SK-N-MC (cell line): ENCODE measurements at regions not wholly inside any gene's neighbourhood (a gene's known extent, or its start where the extent isn't known, plus 50 kb on each side); places are given as distances from the start of the nearest gene placed in this dataset.
"Not testable (repeated sequence)": the region's sequence is repeated elsewhere in the genome, so short reads cannot be mapped to it uniquely, and the experiment has no call there.

Source experiments
- DNase-seq: peaks from one replicate; pipeline ENCODE4 v3.0.0-alpha.2; 2011; ENCODE audit warnings: low read depth, low spot score
- H3K27ac ChIP-seq: fragments of 200-600 bp; sonication (generic); 2 replicates; pipeline ENCODE4 v1.5.1; 2016; ENCODE audit warnings: mixed run types
- H3K36me3 ChIP-seq: fragments of 200-600 bp; sonication (generic); 2 replicates; pipeline ENCODE4 v1.6.1; 2017; ENCODE audit warnings: antibody characterized with exemption, low read length, mixed read lengths; ENCODE audit not compliant: insufficient read depth
- H3K4me3 ChIP-seq: fragments of 200-600 bp; sonication (generic); 2 replicates; pipeline ENCODE4 v1.5.1; 2016
- H3K9ac ChIP-seq: fragments of 200-600 bp; sonication (generic); 2 replicates; pipeline ENCODE4 v1.8.0; 2017; ENCODE audit warnings: mixed run types, mixed read lengths; ENCODE audit not compliant: insufficient read length
- H3K9me3 ChIP-seq: fragments of 200-600 bp; sonication (generic); 2 replicates; pipeline ENCODE4 v1.6.1; 2017; ENCODE audit warnings: low read depth, mild to moderate bottlenecking, antibody characterized with exemption, low read length, moderate library complexity, mixed read lengths
- EZH2 ChIP-seq: fragments of 200-600 bp; sonication (generic); IDR thresholded peaks from one replicate; pipeline ENCODE4 v1.6.1; 2017; ENCODE audit warnings: antibody characterized with exemption
- FOXP2 ChIP-seq: optimal IDR thresholded peaks from 2 replicates; pipeline ENCODE3; 2011; ENCODE audit warnings: mild to moderate bottlenecking, moderate library complexity; ENCODE audit not compliant: insufficient read depth; ENCODE audit errors: extremely low read length, control extremely low read depth
- POLR2AphosphoS5 ChIP-seq: IDR thresholded peaks from 2 replicates; pipeline ENCODE4 v1.6.1; 2012; ENCODE audit warnings: mild to moderate bottlenecking, low read depth, low read length, borderline replicate concordance

GRCh38 chr1:230574502-230574901 is 67.8 kb upstream of the COG2 start:
- no peak overlapping the region for H3K27ac ChIP-seq
- DNase-seq: no peak
- H3K36me3 ChIP-seq: no peaks in the 10 kb centered on the region
- no peak overlapping the region for H3K9ac ChIP-seq
- no peaks in the 10 kb centered on the region for H3K9me3 ChIP-seq
- no peak overlapping the region for H3K4me3 ChIP-seq
- TF ChIP-seq FOXP2: no peak
- no peak for TF ChIP-seq EZH2
- no peak for TF ChIP-seq POLR2AphosphoS5

GRCh38 chr1:230573658-230574057 is 68.6 kb upstream of the COG2 start:
- Histone ChIP-seq H3K9ac (no peak overlapping the region), H3K36me3 (no peaks in the 10 kb centered on the region), H3K4me3 (no peak overlapping the region), H3K27ac (no peak overlapping the region), H3K9me3 (no peaks in the 10 kb centered on the region)
- TF ChIP-seq POLR2AphosphoS5 (no peak), EZH2 (no peak), FOXP2 (no peak)
- DNase-seq: no peak

GRCh38 chr1:230572121-230573105 is 69.9 kb upstream of the COG2 start:
- Histone ChIP-seq H3K36me3 (no peaks in the 10 kb centered on the region), H3K9ac (no peak overlapping the region), H3K9me3 (no peaks in the 10 kb centered on the region), H3K4me3 (no peak overlapping the region), H3K27ac (no peak overlapping the region)
- TF ChIP-seq FOXP2: no peak
- no peak for TF ChIP-seq POLR2AphosphoS5
- TF ChIP-seq EZH2: no peak
- DNase-seq: no peak

- H3K27ac ChIP-seq: no peak overlapping the region
- no peak overlapping the region for H3K9ac ChIP-seq
Observed at GRCh38 chr1:230570724-230571360, 71.4 kb upstream of the COG2 start.

GRCh38 chr1:230569201-230569600 is 73.1 kb upstream of the COG2 start:
- no peak overlapping the region for H3K27ac ChIP-seq
- DNase-seq: no peak
- H3K36me3 ChIP-seq: no peaks in the 10 kb centered on the region
- H3K9ac ChIP-seq: no peak overlapping the region
- no peaks in the 10 kb centered on the region for H3K9me3 ChIP-seq
- TF ChIP-seq FOXP2 (no peak), POLR2AphosphoS5 (no peak), EZH2 (no peak)
- H3K4me3 ChIP-seq: no peak overlapping the region

More at GRCh38 chr1:230570724-230571360, 71.4 kb upstream of the COG2 start:
- no peak for DNase-seq
- no peaks in the 10 kb centered on the region for H3K36me3 ChIP-seq
- H3K4me3 ChIP-seq: no peak overlapping the region
- no peaks in the 10 kb centered on the region for H3K9me3 ChIP-seq
- TF ChIP-seq EZH2 (no peak), POLR2AphosphoS5 (no peak), FOXP2 (no peak)

GRCh38 chr1:230568676-230569075 is 73.6 kb upstream of the COG2 start:
- no peak overlapping the region for H3K27ac ChIP-seq
- no peak overlapping the region for H3K9ac ChIP-seq
- H3K36me3 ChIP-seq: no peaks in the 10 kb centered on the region
- TF ChIP-seq EZH2: no peak
- no peak for TF ChIP-seq FOXP2
- no peak for TF ChIP-seq POLR2AphosphoS5
- H3K9me3 ChIP-seq: no peaks in the 10 kb centered on the region
- no peak overlapping the region for H3K4me3 ChIP-seq
- no peak for DNase-seq

DNA sequence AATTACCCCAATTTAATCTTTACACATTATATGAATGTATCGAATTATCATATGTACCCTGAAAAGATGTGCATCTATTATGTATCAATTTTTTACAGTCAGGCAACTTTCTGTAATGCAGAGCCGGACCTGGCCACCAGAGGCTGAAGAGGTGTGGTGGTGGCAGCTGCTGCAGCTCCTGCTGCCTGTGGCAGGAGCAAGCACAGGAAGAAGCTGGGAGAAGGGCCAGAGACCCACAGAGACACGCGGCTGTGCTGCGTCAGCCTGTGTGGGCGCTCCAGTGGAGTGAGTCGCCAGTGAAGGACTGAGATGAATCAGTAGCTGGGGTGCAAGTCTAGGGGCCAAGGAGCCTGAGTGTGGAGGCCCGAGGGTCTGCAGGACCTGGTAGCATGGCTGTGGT is 74.3 kb upstream of the COG2 start:
- Histone ChIP-seq H3K4me3 (no peak overlapping the region), H3K36me3 (no peaks in the 10 kb centered on the region), H3K9me3 (no peaks in the 10 kb centered on the region), H3K27ac (no peak overlapping the region), H3K9ac (no peak overlapping the region)
- DNase-seq: no peak
- TF ChIP-seq EZH2: no peak
- no peak for TF ChIP-seq FOXP2
- no peak for TF ChIP-seq POLR2AphosphoS5

DNA sequence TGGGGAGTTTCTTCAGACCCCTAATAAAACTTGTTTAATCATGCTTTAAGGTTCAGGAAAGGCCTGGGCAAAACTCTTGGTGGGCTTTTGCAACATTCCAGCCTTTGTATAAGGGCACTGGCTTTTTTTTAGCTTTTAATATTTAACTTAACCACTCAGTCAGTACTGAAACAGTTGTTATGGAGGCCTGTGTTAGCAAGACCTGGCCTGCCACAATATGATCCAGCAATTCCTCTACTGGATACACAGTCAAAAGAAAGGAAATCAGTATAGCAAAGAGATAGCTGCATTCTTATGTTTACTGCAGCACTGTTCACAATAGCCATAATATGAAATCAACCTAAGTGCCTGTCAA is 75.1 kb upstream of the COG2 start:
- H3K9ac ChIP-seq: no peak overlapping the region
- DNase-seq: no peak
- H3K27ac ChIP-seq: no peak overlapping the region
- H3K36me3 ChIP-seq: no peaks in the 10 kb centered on the region
- no peak overlapping the region for H3K4me3 ChIP-seq
- H3K9me3 ChIP-seq: no peaks in the 10 kb centered on the region
- TF ChIP-seq POLR2AphosphoS5: no peak
- no peak for TF ChIP-seq EZH2
- TF ChIP-seq FOXP2: no peak

DNA sequence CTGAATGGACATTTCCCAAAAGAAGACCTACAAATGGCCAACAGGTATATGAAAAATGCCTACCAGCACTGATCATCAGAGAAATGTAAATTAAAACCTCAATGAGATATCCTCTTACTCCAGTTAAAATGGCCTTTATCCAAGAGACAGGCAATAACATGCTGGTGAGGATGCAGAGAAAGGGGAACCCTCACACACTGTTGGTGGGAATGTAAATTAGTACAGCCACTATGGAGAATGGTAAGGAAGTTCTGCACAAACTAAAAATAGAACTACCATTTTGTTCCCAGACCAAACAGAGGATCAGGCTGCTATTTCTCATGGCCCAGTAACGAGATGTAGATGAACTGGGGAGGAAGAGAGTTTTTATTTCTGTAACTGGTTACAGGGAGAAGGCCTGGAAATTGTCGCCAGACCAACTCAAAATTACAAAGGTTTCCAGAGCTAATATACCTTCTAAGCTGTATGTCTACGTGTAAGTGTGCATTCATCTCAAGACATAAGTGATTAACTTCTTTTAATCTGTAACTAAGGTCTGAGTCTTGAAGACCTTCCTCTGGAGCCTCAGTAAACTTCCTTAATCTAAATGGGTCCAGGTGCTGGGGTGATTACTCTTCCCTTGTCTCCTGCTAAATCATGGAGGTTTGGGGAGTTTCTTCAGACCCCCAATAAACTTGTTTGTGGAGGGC is 75.6 kb upstream of the COG2 start:
- not testable (repeated sequence) for H3K9me3 ChIP-seq, H3K4me3 ChIP-seq, H3K36me3 ChIP-seq, H3K27ac ChIP-seq, H3K9ac ChIP-seq, DNase-seq
